GM23338 (cell line): ENCODE measurements at regions not wholly inside any gene's neighbourhood (a gene's known extent, or its start where the extent isn't known, plus 50 kb on each side); places are given as distances from the start of the nearest gene placed in this dataset.

Experiments used
- ATAC-seq: fragments of 200-7000 bp; cut with Tn5 transposase; 3 replicates; pipeline ENCODE4 v1.9.1; 2020
- DNase-seq: peaks from one replicate; pipeline ENCODE4 v3.0.0-alpha.2; 2015; ENCODE audit warnings: low spot score
- H2AFZ ChIP-seq: fragments of 200-600 bp; sonication (generic); 2 replicates; pipeline ENCODE4 v1.8.0; 2016; ENCODE audit warnings: antibody characterized with exemption, mild to moderate bottlenecking, moderate library complexity
- H3F3A ChIP-seq: fragments of 200-600 bp; sonication (generic); replicated peaks from 2 replicates; pipeline ENCODE4 v1.8.0; 2017; ENCODE audit warnings: antibody characterized with exemption, mixed run types, low read depth
- H3K27ac ChIP-seq: fragments of 200-600 bp; sonication (generic); 2 replicates; pipeline ENCODE4 v1.6.1; 2016; ENCODE audit warnings: low read depth
- H3K27me3 ChIP-seq: fragments of 200-600 bp; sonication (generic); 2 replicates; pipeline ENCODE4 v1.8.0; 2016; ENCODE audit warnings: mild to moderate bottlenecking, mixed run types, moderate library complexity; ENCODE audit not compliant: insufficient read depth
- H3K36me3 ChIP-seq: fragments of 200-600 bp; sonication (generic); 2 replicates; pipeline ENCODE4 v1.8.0; 2016; ENCODE audit warnings: mild to moderate bottlenecking; ENCODE audit not compliant: insufficient read depth
- H3K4me1 ChIP-seq: fragments of 200-600 bp; sonication (generic); 2 replicates; pipeline ENCODE4 v1.8.0; 2016; ENCODE audit warnings: mild to moderate bottlenecking, moderate library complexity; ENCODE audit not compliant: insufficient read depth
- H3K4me2 ChIP-seq: fragments of 200-600 bp; sonication (generic); 2 replicates; pipeline ENCODE4 v1.7.1; 2017; ENCODE audit warnings: mixed run types
- H3K4me3 ChIP-seq: fragments of 200-600 bp; sonication (generic); 2 replicates; pipeline ENCODE4 v1.6.1; 2016; ENCODE audit warnings: mixed run types
- H3K79me2 ChIP-seq: fragments of 200-600 bp; sonication (generic); replicated peaks from 2 replicates; pipeline ENCODE4 v1.8.0; 2017; ENCODE audit warnings: mild to moderate bottlenecking; ENCODE audit not compliant: insufficient read depth
- H3K9me2 ChIP-seq: fragments of 200-600 bp; sonication (generic); 2 replicates; pipeline ENCODE4 v1.8.0; 2017; ENCODE audit not compliant: insufficient read depth
- H4K20me1 ChIP-seq: fragments of 200-600 bp; sonication (generic); replicated peaks from 2 replicates; pipeline ENCODE4 v1.8.0; 2017; ENCODE audit warnings: mild to moderate bottlenecking; ENCODE audit not compliant: insufficient read depth
- H3K27ac Mint-ChIP-seq: 2 replicates; pipeline ENCODE4 v1.8.0; 2020; ENCODE audit warnings: inconsistent platforms, mild to moderate bottlenecking, moderate library complexity, mixed read lengths
- H3K27me3 Mint-ChIP-seq: 3 replicates; pipeline ENCODE4 v1.8.0; 2022; ENCODE audit warnings: low read depth, mild to moderate bottlenecking, moderate library complexity, mixed read lengths, inconsistent platforms; ENCODE audit not compliant: insufficient read depth, poor library complexity
- H3K36me3 Mint-ChIP-seq: 3 replicates; pipeline ENCODE4 v1.8.0; 2021; ENCODE audit warnings: low read depth, mild to moderate bottlenecking, inconsistent platforms, moderate library complexity, mixed read lengths
- H3K4me1 Mint-ChIP-seq: 3 replicates; pipeline ENCODE4 v1.8.0; 2020; ENCODE audit warnings: mild to moderate bottlenecking, inconsistent platforms, mixed read lengths
- H3K4me3 Mint-ChIP-seq: 3 replicates; pipeline ENCODE4 v1.8.0; 2021; ENCODE audit warnings: moderate library complexity, mild to moderate bottlenecking, inconsistent platforms, mixed read lengths
- H3K9me3 Mint-ChIP-seq: 3 replicates; pipeline ENCODE4 v1.8.0; 2020; ENCODE audit warnings: moderate library complexity, mild to moderate bottlenecking, inconsistent platforms, mixed read lengths
- CREB1 ChIP-seq: fragments of 250-450 bp; sonication (Bioruptor Pico); IDR thresholded peaks from 2 replicates; pipeline ENCODE4 v1.5.0; 2020; ENCODE audit warnings: low read depth, mild to moderate bottlenecking, moderate library complexity
- EZH2 ChIP-seq: fragments of 200-600 bp; sonication (generic); IDR thresholded peaks from one replicate; pipeline ENCODE4 v1.8.0; 2017; ENCODE audit warnings: antibody characterized with exemption, mild to moderate bottlenecking, low read depth; ENCODE audit not compliant: unreplicated experiment
- EZH2phosphoT487 ChIP-seq: fragments of 200-600 bp; sonication (generic); IDR thresholded peaks from one replicate; pipeline ENCODE4 v1.8.1; 2018; ENCODE audit warnings: antibody characterized with exemption; ENCODE audit not compliant: unreplicated experiment
- JUNB ChIP-seq: IDR thresholded peaks from one replicate; pipeline ENCODE4 v1.6.1; 2016; ENCODE audit warnings: antibody characterized with exemption; ENCODE audit not compliant: unreplicated experiment
- NANOG ChIP-seq: IDR thresholded peaks from 2 replicates; pipeline ENCODE4 v1.6.1; 2016; ENCODE audit warnings: antibody characterized with exemption, borderline replicate concordance
- POLR2AphosphoS5 ChIP-seq: IDR thresholded peaks from 2 replicates; pipeline ENCODE4 v1.6.1; 2016; ENCODE audit warnings: antibody characterized with exemption, low read depth
- STAT1 ChIP-seq: IDR thresholded peaks from one replicate; pipeline ENCODE4 v1.6.1; 2016; ENCODE audit warnings: antibody characterized with exemption; ENCODE audit not compliant: unreplicated experiment
- ZNF114 ChIP-seq: fragments of 250-450 bp; sonication (Bioruptor Pico); IDR thresholded peaks from 2 replicates; pipeline ENCODE4 v1.5.0; 2020; ENCODE audit warnings: mild to moderate bottlenecking, moderate library complexity
- ZNF331 ChIP-seq: fragments of 250-450 bp; sonication (Bioruptor Pico); IDR thresholded peaks from 2 replicates; pipeline ENCODE4 v1.5.0; 2020; ENCODE audit warnings: low read depth, mild to moderate bottlenecking, moderate library complexity
- TF ChIP-seq, protein P1 (sequence below): fragments of 250-450 bp; sonication (Bioruptor Pico); IDR thresholded peaks from 2 replicates; pipeline ENCODE4 v1.5.0; 2020; ENCODE audit warnings: mild to moderate bottlenecking, moderate library complexity
- TF ChIP-seq, protein P2 (sequence below), 2 experiments: fragments of 200-600 bp in 1 of 2; sonication (generic) in 1 of 2; conservative IDR thresholded peaks; 2 replicates each; pipeline versions ENCODE4 v1.5.1 to v1.6.1; 2016 to 2017; ENCODE audit warnings: antibody characterized with exemption in 2 of 2, low read depth in 2 of 2, mild to moderate bottlenecking in 2 of 2, moderate library complexity in 1 of 2
- TF ChIP-seq, protein P3 (sequence below): IDR thresholded peaks from one replicate; pipeline ENCODE4 v1.6.1; 2018; ENCODE audit warnings: antibody characterized with exemption; ENCODE audit not compliant: unreplicated experiment
- TF ChIP-seq, protein P4 (sequence below): IDR thresholded peaks from 2 replicates; pipeline ENCODE4 v1.6.1; 2016; ENCODE audit warnings: antibody characterized with exemption

DNA sequence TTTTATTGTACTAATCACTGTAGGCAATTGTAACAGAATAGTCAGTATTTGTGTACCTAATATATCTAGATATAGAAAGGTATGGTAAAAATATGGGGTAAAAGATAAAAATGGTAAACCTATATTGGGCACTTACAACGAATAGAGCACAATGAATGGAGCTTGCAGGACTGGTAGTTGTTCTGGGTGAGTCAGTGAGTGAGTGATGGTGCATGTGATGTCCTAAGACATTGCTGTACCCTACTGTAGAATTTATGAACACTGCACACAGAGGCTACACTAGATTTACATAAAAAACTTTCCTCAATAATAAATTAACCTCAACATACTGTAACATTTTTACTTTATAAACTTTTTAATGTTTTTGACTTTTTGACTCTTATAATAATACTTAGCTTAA, 274.3 kb upstream of the PPP2R3A start:
- DNase-seq (no peak), ATAC-seq (no peak)
- H3F3A ChIP-seq: no peaks in the 10 kb centered on the region
- H3K4me3 ChIP-seq: no peak overlapping the region
- 0 out of 3 replicates have a peak, but pooled peaks cover 3% of the 10 kb centered on the region for H3K36me3 Mint-ChIP-seq
- no peaks in the 10 kb centered on the region for H3K9me2 ChIP-seq
- no peak overlapping the region for H3K4me3 Mint-ChIP-seq
- no peaks in the 10 kb centered on the region for H3K9me3 Mint-ChIP-seq
- no peaks in the 10 kb centered on the region for H3K4me1 ChIP-seq
- H3K4me1 Mint-ChIP-seq: peaks cover 12% of the 10 kb centered on the region
- TF ChIP-seq ZNF114 (CRISPR knock-in tag): no peak
- no peak for TF ChIP-seq ZNF331 (CRISPR knock-in tag)
- TF ChIP-seq, protein P1, sequence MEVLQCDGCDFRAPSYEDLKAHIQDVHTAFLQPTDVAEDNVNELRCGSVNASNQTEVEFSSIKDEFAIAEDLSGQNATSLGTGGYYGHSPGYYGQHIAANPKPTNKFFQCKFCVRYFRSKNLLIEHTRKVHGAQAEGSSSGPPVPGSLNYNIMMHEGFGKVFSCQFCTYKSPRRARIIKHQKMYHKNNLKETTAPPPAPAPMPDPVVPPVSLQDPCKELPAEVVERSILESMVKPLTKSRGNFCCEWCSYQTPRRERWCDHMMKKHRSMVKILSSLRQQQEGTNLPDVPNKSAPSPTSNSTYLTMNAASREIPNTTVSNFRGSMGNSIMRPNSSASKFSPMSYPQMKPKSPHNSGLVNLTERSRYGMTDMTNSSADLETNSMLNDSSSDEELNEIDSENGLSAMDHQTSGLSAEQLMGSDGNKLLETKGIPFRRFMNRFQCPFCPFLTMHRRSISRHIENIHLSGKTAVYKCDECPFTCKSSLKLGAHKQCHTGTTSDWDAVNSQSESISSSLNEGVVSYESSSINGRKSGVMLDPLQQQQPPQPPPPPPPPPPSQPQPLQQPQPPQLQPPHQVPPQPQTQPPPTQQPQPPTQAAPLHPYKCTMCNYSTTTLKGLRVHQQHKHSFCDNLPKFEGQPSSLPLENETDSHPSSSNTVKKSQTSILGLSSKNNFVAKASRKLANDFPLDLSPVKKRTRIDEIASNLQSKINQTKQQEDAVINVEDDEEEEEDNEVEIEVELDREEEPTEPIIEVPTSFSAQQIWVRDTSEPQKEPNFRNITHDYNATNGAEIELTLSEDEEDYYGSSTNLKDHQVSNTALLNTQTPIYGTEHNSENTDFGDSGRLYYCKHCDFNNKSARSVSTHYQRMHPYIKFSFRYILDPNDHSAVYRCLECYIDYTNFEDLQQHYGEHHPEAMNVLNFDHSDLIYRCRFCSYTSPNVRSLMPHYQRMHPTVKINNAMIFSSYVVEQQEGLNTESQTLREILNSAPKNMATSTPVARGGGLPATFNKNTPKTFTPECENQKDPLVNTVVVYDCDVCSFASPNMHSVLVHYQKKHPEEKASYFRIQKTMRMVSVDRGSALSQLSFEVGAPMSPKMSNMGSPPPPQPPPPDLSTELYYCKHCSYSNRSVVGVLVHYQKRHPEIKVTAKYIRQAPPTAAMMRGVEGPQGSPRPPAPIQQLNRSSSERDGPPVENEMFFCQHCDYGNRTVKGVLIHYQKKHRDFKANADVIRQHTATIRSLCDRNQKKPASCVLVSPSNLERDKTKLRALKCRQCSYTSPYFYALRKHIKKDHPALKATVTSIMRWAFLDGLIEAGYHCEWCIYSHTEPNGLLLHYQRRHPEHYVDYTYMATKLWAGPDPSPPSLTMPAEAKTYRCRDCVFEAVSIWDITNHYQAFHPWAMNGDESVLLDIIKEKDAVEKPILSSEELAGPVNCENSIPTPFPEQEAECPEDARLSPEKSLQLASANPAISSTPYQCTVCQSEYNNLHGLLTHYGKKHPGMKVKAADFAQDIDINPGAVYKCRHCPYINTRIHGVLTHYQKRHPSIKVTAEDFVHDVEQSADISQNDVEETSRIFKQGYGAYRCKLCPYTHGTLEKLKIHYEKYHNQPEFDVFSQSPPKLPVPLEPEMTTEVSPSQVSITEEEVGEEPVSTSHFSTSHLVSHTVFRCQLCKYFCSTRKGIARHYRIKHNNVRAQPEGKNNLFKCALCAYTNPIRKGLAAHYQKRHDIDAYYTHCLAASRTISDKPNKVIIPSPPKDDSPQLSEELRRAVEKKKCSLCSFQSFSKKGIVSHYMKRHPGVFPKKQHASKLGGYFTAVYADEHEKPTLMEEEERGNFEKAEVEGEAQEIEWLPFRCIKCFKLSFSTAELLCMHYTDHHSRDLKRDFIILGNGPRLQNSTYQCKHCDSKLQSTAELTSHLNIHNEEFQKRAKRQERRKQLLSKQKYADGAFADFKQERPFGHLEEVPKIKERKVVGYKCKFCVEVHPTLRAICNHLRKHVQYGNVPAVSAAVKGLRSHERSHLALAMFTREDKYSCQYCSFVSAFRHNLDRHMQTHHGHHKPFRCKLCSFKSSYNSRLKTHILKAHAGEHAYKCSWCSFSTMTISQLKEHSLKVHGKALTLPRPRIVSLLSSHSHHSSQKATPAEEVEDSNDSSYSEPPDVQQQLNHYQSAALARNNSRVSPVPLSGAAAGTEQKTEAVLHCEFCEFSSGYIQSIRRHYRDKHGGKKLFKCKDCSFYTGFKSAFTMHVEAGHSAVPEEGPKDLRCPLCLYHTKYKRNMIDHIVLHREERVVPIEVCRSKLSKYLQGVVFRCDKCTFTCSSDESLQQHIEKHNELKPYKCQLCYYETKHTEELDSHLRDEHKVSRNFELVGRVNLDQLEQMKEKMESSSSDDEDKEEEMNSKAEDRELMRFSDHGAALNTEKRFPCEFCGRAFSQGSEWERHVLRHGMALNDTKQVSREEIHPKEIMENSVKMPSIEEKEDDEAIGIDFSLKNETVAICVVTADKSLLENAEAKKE: no peak
- TF ChIP-seq NANOG: no peak
- TF ChIP-seq, protein P2, sequence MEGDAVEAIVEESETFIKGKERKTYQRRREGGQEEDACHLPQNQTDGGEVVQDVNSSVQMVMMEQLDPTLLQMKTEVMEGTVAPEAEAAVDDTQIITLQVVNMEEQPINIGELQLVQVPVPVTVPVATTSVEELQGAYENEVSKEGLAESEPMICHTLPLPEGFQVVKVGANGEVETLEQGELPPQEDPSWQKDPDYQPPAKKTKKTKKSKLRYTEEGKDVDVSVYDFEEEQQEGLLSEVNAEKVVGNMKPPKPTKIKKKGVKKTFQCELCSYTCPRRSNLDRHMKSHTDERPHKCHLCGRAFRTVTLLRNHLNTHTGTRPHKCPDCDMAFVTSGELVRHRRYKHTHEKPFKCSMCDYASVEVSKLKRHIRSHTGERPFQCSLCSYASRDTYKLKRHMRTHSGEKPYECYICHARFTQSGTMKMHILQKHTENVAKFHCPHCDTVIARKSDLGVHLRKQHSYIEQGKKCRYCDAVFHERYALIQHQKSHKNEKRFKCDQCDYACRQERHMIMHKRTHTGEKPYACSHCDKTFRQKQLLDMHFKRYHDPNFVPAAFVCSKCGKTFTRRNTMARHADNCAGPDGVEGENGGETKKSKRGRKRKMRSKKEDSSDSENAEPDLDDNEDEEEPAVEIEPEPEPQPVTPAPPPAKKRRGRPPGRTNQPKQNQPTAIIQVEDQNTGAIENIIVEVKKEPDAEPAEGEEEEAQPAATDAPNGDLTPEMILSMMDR (conservative IDR thresholded peaks at IDR 0.05; ENCODE audit: low read depth in 2 of 2): no peak
- no peak for TF ChIP-seq CREB1 (CRISPR knock-in tag)
- no peak for TF ChIP-seq EZH2
- no peak for TF ChIP-seq POLR2AphosphoS5
- no peak for TF ChIP-seq STAT1
- TF ChIP-seq, protein P3, sequence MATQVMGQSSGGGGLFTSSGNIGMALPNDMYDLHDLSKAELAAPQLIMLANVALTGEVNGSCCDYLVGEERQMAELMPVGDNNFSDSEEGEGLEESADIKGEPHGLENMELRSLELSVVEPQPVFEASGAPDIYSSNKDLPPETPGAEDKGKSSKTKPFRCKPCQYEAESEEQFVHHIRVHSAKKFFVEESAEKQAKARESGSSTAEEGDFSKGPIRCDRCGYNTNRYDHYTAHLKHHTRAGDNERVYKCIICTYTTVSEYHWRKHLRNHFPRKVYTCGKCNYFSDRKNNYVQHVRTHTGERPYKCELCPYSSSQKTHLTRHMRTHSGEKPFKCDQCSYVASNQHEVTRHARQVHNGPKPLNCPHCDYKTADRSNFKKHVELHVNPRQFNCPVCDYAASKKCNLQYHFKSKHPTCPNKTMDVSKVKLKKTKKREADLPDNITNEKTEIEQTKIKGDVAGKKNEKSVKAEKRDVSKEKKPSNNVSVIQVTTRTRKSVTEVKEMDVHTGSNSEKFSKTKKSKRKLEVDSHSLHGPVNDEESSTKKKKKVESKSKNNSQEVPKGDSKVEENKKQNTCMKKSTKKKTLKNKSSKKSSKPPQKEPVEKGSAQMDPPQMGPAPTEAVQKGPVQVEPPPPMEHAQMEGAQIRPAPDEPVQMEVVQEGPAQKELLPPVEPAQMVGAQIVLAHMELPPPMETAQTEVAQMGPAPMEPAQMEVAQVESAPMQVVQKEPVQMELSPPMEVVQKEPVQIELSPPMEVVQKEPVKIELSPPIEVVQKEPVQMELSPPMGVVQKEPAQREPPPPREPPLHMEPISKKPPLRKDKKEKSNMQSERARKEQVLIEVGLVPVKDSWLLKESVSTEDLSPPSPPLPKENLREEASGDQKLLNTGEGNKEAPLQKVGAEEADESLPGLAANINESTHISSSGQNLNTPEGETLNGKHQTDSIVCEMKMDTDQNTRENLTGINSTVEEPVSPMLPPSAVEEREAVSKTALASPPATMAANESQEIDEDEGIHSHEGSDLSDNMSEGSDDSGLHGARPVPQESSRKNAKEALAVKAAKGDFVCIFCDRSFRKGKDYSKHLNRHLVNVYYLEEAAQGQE: no peak
- no peak for TF ChIP-seq JUNB
- no peak for TF ChIP-seq EZH2phosphoT487
- TF ChIP-seq, protein P4, sequence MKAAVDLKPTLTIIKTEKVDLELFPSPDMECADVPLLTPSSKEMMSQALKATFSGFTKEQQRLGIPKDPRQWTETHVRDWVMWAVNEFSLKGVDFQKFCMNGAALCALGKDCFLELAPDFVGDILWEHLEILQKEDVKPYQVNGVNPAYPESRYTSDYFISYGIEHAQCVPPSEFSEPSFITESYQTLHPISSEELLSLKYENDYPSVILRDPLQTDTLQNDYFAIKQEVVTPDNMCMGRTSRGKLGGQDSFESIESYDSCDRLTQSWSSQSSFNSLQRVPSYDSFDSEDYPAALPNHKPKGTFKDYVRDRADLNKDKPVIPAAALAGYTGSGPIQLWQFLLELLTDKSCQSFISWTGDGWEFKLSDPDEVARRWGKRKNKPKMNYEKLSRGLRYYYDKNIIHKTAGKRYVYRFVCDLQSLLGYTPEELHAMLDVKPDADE: no peak
- no peaks in the 10 kb centered on the region for H3K79me2 ChIP-seq
- H3K27me3 Mint-ChIP-seq: no peaks in the 10 kb centered on the region
- H3K27ac ChIP-seq: no peak overlapping the region
- H2AFZ ChIP-seq: no peak overlapping the region
- H3K27me3 ChIP-seq: no peaks in the 10 kb centered on the region
- no peak overlapping the region for H3K27ac Mint-ChIP-seq
- H4K20me1 ChIP-seq: no peaks in the 10 kb centered on the region
- H3K4me2 ChIP-seq: no peak overlapping the region
- H3K36me3 ChIP-seq: no peaks in the 10 kb centered on the region
